Epithelial cell of esophagus (primary cell): ENCODE measurements at regions not wholly inside any gene's neighbourhood (a gene's known extent, or its start where the extent isn't known, plus 50 kb on each side); places are given as distances from the start of the nearest gene placed in this dataset.

Source experiments
- DNase-seq: peaks from one replicate; pipeline ENCODE4 v3.0.0; 2010; ENCODE audit warnings: low read depth
- H3K4me3 ChIP-seq: 2 replicates; pipeline ENCODE4 v1.5.1; 2011; ENCODE audit warnings: mild to moderate bottlenecking, low read length, control low read depth
- CTCF ChIP-seq: IDR thresholded peaks from 2 replicates; pipeline ENCODE4 v1.5.1; 2011; ENCODE audit warnings: low read depth, mild to moderate bottlenecking, low read length, control low read depth, inconsistent platforms; ENCODE audit not compliant: insufficient read depth; ENCODE audit errors: missing control alignments

GRCh38 chr5:105821800-105822199 is 1848.9 kb downstream of the EFNA5 start:
- H3K4me3 ChIP-seq: no peak overlapping the region
- no peak for DNase-seq
- no peak for TF ChIP-seq CTCF

GRCh38 chr5:105817914-105818313 is 1852.8 kb downstream of the EFNA5 start:
- H3K4me3 ChIP-seq: no peak overlapping the region
- TF ChIP-seq CTCF: no peak
- no peak for DNase-seq

GRCh38 chr5:105817416-105817815 is 1853.3 kb downstream of the EFNA5 start:
- no peak overlapping the region for H3K4me3 ChIP-seq
- DNase-seq: no peak
- no peak for TF ChIP-seq CTCF

GRCh38 chr5:105816961-105817360 is 1853.8 kb downstream of the EFNA5 start:
- peak; percentile 1 for DNase-seq
- no peak for TF ChIP-seq CTCF
- no peak overlapping the region for H3K4me3 ChIP-seq

GRCh38 chr5:105812304-105812703 is 1858.4 kb downstream of the EFNA5 start:
- no peak for DNase-seq
- TF ChIP-seq CTCF: no peak
- no peak overlapping the region for H3K4me3 ChIP-seq

GRCh38 chr5:105807951-105808350 is 1862.8 kb downstream of the EFNA5 start:
- no peak overlapping the region for H3K4me3 ChIP-seq
- DNase-seq: no peak
- TF ChIP-seq CTCF: no peak

- DNase-seq: no peak
- H3K4me3 ChIP-seq: no peak overlapping the region
- no peak for TF ChIP-seq CTCF
These were observed 1863.4 kb downstream of the EFNA5 start for GRCh38 chr5:105807290-105807689.
